MCF 10A (cell line): ENCODE measurements at regions not wholly inside any gene's neighbourhood (a gene's known extent, or its start where the extent isn't known, plus 50 kb on each side); places are given as distances from the start of the nearest gene placed in this dataset.

Experiments used
- BruUV-seq: library from RNA; stranded (reverse); fragments of 400-500 nt; replicated peaks from 2 replicates; lab custom pipeline; 2021; lab: Mats Ljungman, UMichigan
- CTCF ChIA-PET: fragments of 300-600 bp; sonication (Branson Sonifier 250); formaldehyde crosslinking; extraction: SDS; loops from one replicate; lab custom pipeline; 2021; ENCODE audit warnings: antibody characterized with exemption, inconsistent platforms; lab: Yijun Ruan, JAX
- POLR2A ChIA-PET: fragments of 300-600, 350-650 bp; sonication (Branson Sonifier 250); formaldehyde crosslinking; extraction: SDS; loops from one replicate; lab custom pipeline; 2020; ENCODE audit warnings: antibody characterized with exemption, inconsistent platforms; lab: Yijun Ruan, JAX
- DNase-seq: peaks from one replicate; pipeline ENCODE4 v3.0.0-alpha.2; 2018; ENCODE audit not compliant: unreplicated experiment
- H3K27ac Mint-ChIP-seq: one replicate; pipeline ENCODE4 v1.8.0; 2022; ENCODE audit warnings: mild to moderate bottlenecking, low read depth, mixed read lengths; ENCODE audit not compliant: unreplicated experiment
- H3K27me3 Mint-ChIP-seq: one replicate; pipeline ENCODE4 v1.8.0; 2022; ENCODE audit warnings: mixed read lengths; ENCODE audit not compliant: insufficient read depth, unreplicated experiment
- H3K36me3 Mint-ChIP-seq: one replicate; pipeline ENCODE4 v1.8.0; 2022; ENCODE audit warnings: mild to moderate bottlenecking, moderate library complexity, mixed read lengths; ENCODE audit not compliant: insufficient read depth, unreplicated experiment
- H3K4me1 Mint-ChIP-seq: one replicate; pipeline ENCODE4 v1.8.0; 2022; ENCODE audit warnings: mixed read lengths; ENCODE audit not compliant: insufficient read depth, unreplicated experiment
- H3K4me3 Mint-ChIP-seq: one replicate; pipeline ENCODE4 v1.8.0; 2022; ENCODE audit warnings: mild to moderate bottlenecking, moderate library complexity, mixed read lengths; ENCODE audit not compliant: unreplicated experiment
- H3K9me3 Mint-ChIP-seq: one replicate; pipeline ENCODE4 v1.8.0; 2022; ENCODE audit warnings: mixed read lengths; ENCODE audit not compliant: unreplicated experiment
- intact Hi-C: fragments of 100-400 bp; cut with micrococcal nuclease; formaldehyde crosslinking; loops from 2 replicates; pipeline ENCODE4 v1.14.1; 2022
- TF ChIP-seq, protein P1 (sequence below): fragments of 200-600 bp; IDR thresholded peaks from one replicate; pipeline ENCODE4 v1.8.0; 2022; ENCODE audit warnings: antibody characterized with exemption, mild to moderate bottlenecking; ENCODE audit not compliant: unreplicated experiment

DNA sequence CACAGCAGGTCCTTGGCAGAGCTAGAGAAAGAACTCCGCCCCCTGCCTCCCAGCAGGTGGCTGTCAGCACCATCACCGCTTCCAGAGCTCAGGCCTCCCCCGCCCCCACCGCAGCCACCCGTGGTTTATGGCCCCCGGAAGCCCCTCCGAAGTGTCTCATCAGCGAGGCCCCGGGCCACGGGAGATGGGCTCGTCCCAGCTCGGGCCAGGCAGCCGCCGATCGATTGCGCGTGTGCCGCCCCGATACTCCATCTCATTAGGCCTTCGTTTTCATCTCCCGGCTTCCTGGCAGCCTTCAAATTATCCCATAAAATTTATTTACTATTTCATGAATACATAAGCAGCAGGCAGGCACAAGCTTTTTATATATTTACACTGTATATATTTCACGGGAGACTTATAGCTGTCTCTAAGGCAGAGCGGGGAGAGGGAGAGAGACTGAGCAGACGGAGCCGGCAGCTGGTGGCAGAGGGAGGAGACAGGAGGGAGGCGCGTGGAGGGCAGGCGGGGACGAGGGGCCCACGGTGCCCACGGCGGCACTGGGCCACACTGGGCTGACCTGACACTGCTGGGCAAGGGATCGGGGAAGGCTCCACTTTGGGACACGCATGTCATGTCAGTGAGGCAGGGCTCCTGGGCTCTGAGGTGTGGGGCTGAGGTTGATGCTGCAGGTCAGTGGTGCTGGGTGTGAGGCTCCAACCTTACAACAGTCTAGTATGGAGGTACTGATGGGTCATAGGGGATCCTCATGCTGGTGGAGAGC lies 241.2 kb downstream of the RBM19 start:
- no TSS peak for BruUV-seq

DNA sequence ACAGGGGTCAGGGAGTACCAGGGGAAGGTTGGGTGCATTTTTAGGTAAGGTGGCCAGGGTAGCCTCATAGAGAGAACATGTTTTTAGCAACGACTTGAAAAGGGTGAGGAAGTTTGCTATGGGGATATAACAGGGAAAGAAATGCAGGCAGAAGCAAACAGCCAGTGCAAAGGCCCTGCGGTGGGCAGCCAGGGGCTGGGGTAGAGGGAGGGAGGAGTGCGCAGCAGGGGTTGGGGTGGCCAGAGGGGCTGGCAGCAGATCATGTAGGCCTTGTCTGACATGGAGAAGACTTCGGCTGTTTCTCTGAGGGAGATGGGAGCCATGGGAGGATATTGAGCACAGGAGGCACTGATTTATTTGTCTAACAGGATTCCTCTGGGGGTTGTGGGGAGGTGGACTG lies 242.5 kb downstream of the RBM19 start:
- TF ChIP-seq, protein P1, sequence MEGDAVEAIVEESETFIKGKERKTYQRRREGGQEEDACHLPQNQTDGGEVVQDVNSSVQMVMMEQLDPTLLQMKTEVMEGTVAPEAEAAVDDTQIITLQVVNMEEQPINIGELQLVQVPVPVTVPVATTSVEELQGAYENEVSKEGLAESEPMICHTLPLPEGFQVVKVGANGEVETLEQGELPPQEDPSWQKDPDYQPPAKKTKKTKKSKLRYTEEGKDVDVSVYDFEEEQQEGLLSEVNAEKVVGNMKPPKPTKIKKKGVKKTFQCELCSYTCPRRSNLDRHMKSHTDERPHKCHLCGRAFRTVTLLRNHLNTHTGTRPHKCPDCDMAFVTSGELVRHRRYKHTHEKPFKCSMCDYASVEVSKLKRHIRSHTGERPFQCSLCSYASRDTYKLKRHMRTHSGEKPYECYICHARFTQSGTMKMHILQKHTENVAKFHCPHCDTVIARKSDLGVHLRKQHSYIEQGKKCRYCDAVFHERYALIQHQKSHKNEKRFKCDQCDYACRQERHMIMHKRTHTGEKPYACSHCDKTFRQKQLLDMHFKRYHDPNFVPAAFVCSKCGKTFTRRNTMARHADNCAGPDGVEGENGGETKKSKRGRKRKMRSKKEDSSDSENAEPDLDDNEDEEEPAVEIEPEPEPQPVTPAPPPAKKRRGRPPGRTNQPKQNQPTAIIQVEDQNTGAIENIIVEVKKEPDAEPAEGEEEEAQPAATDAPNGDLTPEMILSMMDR: no peak
- no peaks in the 10 kb centered on the region for H3K4me1 Mint-ChIP-seq
- POLR2A ChIA-PET: no interaction called here
- H3K27ac Mint-ChIP-seq: no peak overlapping the region
- no peaks in the 10 kb centered on the region for H3K9me3 Mint-ChIP-seq
- H3K36me3 Mint-ChIP-seq: no peaks in the 10 kb centered on the region
- CTCF ChIA-PET: interaction anchor here (0.6 kb wide), 1 partner anchor 730 kb away, joined by 3 read pairs; no protein-coding TSS in a partner anchor
- intact Hi-C loops: no loop called here
- DNase-seq: no peak
- no peak overlapping the region for H3K4me3 Mint-ChIP-seq
- no TSS peak for BruUV-seq
- H3K27me3 Mint-ChIP-seq: no peaks in the 10 kb centered on the region

More for the DNA sequence above, 241.2 kb downstream of the RBM19 start:
- Mint-ChIP-seq H3K36me3 (no peaks in the 10 kb centered on the region), H3K4me1 (no peaks in the 10 kb centered on the region), H3K27me3 (no peaks in the 10 kb centered on the region), H3K27ac (no peak overlapping the region), H3K4me3 (no peak overlapping the region), H3K9me3 (no peaks in the 10 kb centered on the region)
- ChIA-PET CTCF (interaction anchor here (0.7 kb wide), 1 partner anchor 1095 kb away, joined by 3 read pairs; no protein-coding TSS in a partner anchor), POLR2A (no interaction called here)
- intact Hi-C loops: no loop called here
- DNase-seq: no peak
- TF ChIP-seq, protein P1: no peak

DNA sequence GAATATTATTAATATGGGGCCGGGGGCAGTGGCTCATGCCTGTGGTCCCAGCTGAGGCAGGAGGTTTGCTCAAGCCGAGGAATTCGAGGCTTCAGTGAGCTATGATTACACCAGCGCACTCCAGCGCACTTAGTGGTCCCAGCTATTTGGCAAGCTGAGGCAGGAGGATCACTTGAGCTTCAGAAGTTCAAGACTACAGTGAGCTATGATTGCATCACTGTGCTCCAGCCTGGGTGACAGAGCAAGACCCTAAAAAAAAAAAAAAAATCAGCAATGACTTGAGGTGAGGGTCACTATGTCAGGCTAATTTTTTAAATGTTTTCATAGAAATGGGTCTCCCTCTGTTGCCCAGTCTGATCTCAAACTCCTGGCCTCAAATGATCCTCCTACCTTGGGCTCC lies 243.4 kb downstream of the RBM19 start:
- POLR2A ChIA-PET: no interaction called here
- H3K4me1 Mint-ChIP-seq: no peaks in the 10 kb centered on the region
- H3K36me3 Mint-ChIP-seq: no peaks in the 10 kb centered on the region
- TF ChIP-seq, protein P1: no peak
- intact Hi-C loops: no loop called here
- no peak overlapping the region for H3K4me3 Mint-ChIP-seq
- DNase-seq: no peak
- no peak overlapping the region for H3K27ac Mint-ChIP-seq
- no peaks in the 10 kb centered on the region for H3K27me3 Mint-ChIP-seq
- H3K9me3 Mint-ChIP-seq: no peaks in the 10 kb centered on the region
- no TSS peak for BruUV-seq
- CTCF ChIA-PET: interaction anchor here (0.6 to 0.7 kb wide), 4 partner anchors 92 to 1914 kb away, joined by 3 read pairs; no protein-coding TSS in a partner anchor

DNA sequence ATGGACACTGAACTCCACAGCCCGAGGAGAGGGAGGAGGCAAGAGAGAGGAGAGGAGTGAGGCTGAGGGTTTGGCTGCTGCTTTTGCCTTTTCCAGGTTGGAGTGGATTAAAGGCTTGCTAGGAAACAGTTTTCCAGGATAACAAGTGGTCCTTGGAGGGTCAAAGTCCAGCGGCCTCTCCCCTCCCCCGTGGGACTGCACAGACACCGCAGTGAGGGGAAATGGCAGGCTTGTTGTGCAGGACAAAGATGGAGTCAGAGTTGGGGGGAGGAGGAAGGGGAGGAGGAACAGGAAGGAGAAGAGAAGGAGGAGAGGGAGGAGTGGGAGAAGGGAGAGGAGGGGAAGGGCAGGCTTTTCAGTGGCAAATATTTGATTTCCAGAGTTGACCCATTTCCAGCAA lies 245.5 kb downstream of the RBM19 start:
- Mint-ChIP-seq H3K4me3 (no peak overlapping the region), H3K4me1 (no peaks in the 10 kb centered on the region), H3K9me3 (no peaks in the 10 kb centered on the region), H3K36me3 (no peaks in the 10 kb centered on the region), H3K27ac (no peak overlapping the region), H3K27me3 (no peaks in the 10 kb centered on the region)
- POLR2A ChIA-PET: no interaction called here
- DNase-seq: no peak
- CTCF ChIA-PET: no interaction called here
- BruUV-seq: no TSS peak
- intact Hi-C loops: no loop called here
- TF ChIP-seq, protein P1: no peak
